Activated CD8-positive, alpha-beta memory T cell treated with anti-CD3 and anti-CD28 coated beads for 4 hours (primary cell): ENCODE measurements at regions not wholly inside any gene's neighbourhood (a gene's known extent, or its start where the extent isn't known, plus 50 kb on each side); places are given as distances from the start of the nearest gene placed in this dataset.

ENCODE experiments used
- DNase-seq, 2 donors: peaks; one replicate each; pipeline ENCODE4 v3.0.0-alpha.2; 2020; ENCODE audit warnings: low read depth in 2 of 2

GRCh38 chr20:60901831-60902230 is 350.2 kb upstream of the CDH4 start:
- DNase-seq = no peak

GRCh38 chr20:60903325-60903971 is 348.6 kb upstream of the CDH4 start:
- no peak for DNase-seq

GRCh38 chr20:60904730-60905129 is 347.3 kb upstream of the CDH4 start:
- no peak for DNase-seq

- no peak for DNase-seq
Measured at GRCh38 chr20:60905919-60906318, 346.1 kb upstream of the CDH4 start.

GRCh38 chr20:60906555-60906954 is 345.5 kb upstream of the CDH4 start:
- no peak for DNase-seq

GRCh38 chr20:60913298-60913697 is 338.8 kb upstream of the CDH4 start:
- no peak for DNase-seq

- no peak for DNase-seq
Measured at GRCh38 chr20:60921022-60921622, 330.9 kb upstream of the CDH4 start.

- no peak for DNase-seq
Measured at GRCh38 chr20:60926831-60927230, 325.2 kb upstream of the CDH4 start.

GRCh38 chr20:60928341-60928740 is 323.7 kb upstream of the CDH4 start:
- DNase-seq = no peak

GRCh38 chr20:60930023-60930790 is 321.9 kb upstream of the CDH4 start:
- DNase-seq = no peak

- no peak for DNase-seq
Measured at GRCh38 chr20:60931696-60932095, 320.4 kb upstream of the CDH4 start.

- no peak for DNase-seq
Measured at GRCh38 chr20:60934724-60935123, 317.3 kb upstream of the CDH4 start.

GRCh38 chr20:60935971-60936370 is 316.1 kb upstream of the CDH4 start:
- no peak for DNase-seq

- DNase-seq = no peak
Measured at GRCh38 chr20:60937585-60937984, 314.5 kb upstream of the CDH4 start.

GRCh38 chr20:60941379-60941778 is 310.7 kb upstream of the CDH4 start:
- no peak for DNase-seq

GRCh38 chr20:60947819-60948218 is 304.2 kb upstream of the CDH4 start:
- DNase-seq = no peak

- no peak for DNase-seq
Measured at GRCh38 chr20:60948224-60948623, 303.8 kb upstream of the CDH4 start.

- no peak for DNase-seq
Measured at GRCh38 chr20:60950561-60950960, 301.5 kb upstream of the CDH4 start.

- DNase-seq = no peak
Measured at GRCh38 chr20:60950974-60951373, 301.1 kb upstream of the CDH4 start.

GRCh38 chr20:60952861-60953260 is 299.2 kb upstream of the CDH4 start:
- no peak for DNase-seq

- no peak for DNase-seq
Measured at GRCh38 chr20:60953321-60953720, 298.7 kb upstream of the CDH4 start.

GRCh38 chr20:60955706-60956105 is 296.4 kb upstream of the CDH4 start:
- no peak for DNase-seq

- no peak for DNase-seq
Measured at GRCh38 chr20:60956194-60956593, 295.9 kb upstream of the CDH4 start.
